ENCODE measurements at regions not wholly inside any gene's neighbourhood (a gene's known extent, or its start where the extent isn't known, plus 50 kb on each side); places are given as distances from the start of the nearest gene placed in this dataset.
"Not testable (repeated sequence)": the region's sequence is repeated elsewhere in the genome, so short reads cannot be mapped to it uniquely, and the experiment has no call there.

DNA sequence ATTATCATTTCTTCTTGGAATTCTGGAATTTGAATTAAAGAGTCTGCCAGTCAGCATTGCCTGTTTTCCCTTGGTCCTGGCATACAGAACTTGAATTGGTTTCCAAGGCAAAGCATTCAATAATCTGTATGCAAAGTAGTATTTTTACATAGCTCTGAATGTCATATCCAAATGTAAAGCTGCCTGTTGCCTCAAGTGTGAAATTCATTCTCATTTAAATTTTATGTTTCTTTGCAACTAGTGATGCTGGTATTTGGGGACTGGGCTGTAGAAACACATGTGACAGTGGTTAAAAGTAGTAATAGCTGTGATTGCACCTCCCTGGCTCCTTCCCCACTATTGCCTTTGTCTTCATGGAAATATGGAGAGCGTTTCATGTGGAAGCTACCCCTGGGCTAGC is 743.9 kb upstream of the GOLIM4 start:
- DNase-seq, result no peak

DNA sequence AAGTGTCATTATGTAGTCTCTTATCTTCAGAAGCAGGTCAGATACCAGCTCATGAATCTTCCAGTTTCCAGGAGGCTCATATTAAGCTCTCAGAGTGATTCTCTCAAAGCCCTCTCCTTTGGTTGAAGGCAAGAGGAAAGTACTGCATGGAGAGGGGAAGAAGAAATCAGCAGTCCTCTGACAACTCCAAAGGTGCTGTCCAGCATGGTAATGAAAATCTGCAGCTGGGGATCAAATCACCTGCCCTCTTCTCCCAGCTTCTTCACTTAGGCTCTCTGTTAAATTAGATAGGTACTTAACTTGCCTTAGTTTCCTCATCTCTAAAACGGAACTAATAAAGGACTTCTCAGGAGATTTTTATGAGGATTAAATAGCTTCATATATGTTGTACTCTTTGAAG is 738.8 kb upstream of the GOLIM4 start:
- no peak for DNase-seq

DNA sequence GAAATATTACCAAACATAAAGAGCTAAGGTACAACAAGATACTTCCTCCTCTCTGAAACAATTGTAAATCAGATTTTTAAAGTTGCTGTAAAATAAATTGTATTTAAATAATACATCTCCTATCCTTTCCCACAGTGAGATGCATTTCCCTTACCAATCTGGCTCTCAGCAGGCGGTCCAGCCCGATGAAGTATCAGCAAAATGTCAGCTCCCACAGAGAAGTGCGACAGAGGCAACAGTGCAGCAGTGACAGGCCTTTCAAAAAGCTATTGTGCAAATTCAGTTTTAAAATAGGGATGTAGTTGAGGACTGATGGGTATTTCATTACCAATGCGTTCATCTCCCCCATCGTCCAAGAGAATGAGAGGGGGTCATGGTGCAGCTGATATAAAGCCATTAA is 733.2 kb upstream of the GOLIM4 start:
- DNase-seq, result no peak

DNA sequence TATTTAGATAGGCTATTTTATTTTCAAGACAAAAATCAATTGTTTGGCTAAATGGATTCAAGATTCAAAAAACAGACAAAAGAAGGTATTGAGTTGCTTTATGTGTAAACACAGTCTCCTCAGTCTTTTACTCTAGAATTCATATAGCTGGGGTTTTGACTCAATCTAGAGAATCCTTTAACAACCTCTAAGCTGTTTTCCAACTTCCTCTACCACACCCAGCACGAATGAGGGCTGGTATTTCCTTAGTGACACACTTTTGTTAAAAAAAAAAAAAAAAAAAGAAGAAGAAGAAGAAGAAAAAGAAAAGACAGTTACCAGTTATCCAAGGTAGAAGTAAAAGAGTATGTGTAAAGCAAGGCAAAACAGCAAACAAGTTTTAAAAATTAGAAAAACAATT is 732.8 kb upstream of the GOLIM4 start:
- no peak for DNase-seq

DNA sequence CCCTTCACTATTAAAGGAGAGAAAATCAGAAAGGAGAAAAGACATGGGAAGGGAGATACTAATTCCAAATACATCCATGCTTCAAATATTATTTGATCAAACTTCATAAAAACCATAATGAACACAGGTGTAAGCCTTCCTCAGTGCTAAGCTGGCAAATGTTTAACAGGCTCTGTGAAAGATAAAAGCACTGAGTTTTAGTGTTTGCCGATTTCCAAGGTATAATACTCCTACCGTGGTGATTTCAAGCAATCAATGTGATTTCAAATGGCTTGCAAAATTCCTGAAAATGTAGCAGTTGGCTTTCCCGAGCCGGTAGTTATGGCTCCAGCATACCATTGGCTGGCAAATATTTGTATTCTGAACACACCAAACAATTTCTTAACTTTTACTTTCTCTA is 732.3 kb upstream of the GOLIM4 start:
- DNase-seq, result no peak

DNA sequence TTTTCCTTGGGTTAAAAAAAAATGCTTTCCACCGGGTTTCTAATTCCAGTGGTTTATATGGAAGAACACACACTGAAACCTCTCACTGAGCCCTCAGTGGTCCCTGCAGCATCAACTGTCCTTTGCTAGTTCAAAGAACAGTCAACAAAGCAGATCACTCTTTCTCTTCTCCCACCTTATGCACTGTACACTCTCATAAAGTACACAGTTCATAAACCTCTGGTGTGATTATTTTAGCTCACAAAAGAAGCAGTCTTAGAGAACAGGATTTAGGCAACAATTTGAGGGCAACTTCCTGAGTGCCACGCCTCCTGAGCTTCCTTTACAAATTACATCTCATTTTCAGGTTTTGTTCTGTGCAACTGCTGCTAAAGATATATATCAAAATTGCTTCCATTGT is 728.4 kb upstream of the GOLIM4 start:
- DNase-seq, result no peak

DNA sequence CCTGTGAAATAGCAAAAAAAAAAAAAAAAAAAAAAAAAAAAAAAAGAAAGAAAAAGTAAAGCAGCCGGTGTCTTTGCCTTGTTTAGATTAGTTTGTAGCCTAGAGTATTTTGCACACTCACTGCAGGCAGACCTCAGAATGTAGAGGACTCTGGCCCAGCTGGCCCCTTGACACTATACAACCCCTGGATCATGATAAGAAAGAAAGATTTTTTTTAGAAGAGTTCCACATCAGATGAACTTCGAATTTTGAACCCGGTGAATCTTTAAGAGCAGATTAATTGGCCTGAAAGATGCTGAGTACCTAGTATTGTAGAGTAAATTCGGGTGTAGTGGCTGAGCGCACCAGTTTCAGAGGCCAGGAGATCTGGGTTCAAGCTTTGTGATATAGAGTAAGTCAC is 727.7 kb upstream of the GOLIM4 start:
- no peak for DNase-seq

DNA sequence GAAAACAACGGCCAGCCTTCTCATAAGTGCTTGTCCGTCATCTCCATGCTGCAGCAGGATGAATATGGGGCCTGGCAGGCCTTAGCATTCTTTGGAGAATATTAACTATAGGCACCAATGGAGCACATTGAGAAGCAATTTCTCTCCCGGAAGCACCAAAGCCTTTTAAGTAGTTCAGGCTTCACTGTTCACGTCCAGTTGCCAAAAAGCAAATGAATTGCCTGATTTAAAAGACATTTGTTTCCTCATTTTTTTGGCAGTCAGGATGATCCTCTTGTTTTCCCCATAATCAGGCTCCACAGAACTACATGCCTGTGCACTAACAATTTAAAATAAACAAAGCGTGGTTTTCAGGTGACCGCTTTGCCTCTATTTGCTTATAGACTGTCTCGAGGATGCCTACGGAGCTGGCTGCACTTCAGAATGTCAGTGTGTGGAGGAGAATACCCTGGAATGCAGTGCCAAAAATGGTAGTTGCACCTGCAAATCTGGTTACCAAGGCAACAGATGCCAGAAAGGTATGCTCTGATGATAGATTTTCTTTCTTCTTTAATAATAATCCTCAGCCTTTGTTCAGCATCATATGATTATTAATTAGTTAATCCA is 725.2 kb upstream of the GOLIM4 start:
- no peak for DNase-seq

DNA sequence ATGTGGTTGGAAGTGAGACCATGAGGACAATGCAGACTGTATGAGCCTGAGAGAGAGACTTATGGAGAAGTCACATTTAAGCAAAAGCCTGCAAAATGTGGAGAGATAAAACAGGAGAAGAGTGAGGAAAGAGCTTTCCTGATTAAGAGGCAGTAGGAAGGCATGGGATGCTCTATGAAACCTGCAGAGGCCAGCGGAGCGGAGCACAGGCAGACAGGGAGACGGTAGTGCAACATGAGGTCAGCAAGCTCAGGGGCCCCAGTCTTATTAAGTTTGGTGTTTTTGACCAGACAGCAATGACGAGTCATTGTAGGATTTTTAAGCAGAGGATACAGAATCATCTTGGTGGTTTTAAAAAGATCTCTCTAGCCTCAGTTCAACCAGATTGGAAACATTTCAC is 721.5 kb upstream of the GOLIM4 start:
- DNase-seq, result no peak

DNA sequence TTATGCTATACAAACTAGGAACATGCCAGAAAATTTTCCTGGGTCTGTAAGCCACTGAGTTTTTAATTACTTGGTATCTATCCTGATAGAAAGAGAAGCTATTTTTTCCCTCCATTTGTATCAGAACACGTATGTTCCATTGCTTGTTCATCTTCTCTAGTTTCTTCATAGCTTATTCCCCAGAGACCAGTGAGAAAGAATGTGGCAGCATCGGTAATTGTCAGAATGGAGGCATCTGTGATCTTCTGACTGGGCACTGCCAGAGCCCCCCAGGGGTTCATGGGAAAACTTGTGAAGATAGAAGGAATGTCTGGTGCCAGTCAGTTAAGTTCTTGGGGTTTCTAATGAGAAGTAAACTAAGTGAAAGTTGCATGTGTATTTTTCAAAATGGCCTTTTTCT is 720.2 kb upstream of the GOLIM4 start:
- no peak for DNase-seq

DNA sequence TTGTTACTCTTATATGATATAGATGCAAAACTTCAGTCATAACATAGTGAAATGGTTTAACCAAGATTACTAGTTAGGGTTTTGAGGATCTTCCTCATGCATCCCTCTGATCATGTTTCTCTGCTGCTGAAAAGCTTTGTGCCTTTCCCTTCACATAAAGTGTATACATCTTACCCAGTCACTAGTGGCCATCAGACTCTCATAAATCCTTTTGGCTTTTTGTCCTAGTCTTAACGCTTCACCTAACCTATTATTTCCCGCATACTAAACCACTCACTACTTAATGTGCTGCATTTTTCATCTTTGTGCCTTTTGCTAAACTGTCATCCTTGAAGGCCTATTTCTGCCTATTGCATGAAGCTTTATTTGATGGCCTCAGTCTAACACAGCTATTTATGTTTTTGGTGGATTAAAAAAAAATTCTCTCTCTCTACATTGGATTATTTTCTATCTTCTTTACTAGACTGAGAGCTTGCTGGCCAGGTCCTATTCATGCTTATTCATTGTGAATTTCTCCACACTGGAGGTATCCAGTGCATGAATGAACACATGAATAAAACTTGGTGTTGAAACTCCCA is 717.6 kb upstream of the GOLIM4 start:
- no peak for DNase-seq

DNA sequence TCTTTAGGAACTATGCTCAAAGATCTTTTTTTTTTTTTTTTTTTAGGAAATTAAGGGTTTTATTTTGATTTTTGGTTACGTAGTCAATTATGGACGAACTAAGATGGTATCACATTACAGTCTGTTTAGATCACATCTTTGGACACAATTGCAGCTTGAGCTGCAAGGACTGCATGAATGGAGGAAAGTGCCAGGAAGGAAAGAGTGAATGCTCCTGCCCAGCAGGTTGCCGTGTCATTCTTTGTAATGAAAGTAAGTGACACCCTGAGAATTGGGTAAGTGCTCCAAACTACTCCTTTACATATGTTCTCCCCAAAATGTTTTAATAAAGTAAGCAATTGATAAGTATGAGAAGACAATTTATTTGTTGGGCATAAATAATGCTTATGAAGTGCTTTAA is 716.5 kb upstream of the GOLIM4 start:
- no peak for DNase-seq

DNA sequence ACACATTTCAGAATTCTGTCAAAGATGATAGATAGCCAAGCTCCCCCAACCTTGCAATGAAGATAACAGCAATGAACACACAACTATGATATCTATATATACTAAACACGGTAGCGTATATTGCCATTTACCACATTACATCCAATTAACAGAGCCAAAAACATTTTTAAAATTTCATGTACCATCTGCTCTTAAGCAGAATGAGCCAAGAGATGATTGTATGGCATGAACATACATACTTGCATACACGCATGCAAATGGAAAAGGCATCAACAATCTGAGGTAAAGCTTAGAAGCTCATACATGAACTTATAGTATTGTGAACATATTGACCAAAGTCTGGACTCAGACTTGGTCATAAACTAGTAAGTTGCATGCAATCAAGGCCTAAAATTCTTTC is 712.9 kb upstream of the GOLIM4 start:
- no peak for DNase-seq

DNA sequence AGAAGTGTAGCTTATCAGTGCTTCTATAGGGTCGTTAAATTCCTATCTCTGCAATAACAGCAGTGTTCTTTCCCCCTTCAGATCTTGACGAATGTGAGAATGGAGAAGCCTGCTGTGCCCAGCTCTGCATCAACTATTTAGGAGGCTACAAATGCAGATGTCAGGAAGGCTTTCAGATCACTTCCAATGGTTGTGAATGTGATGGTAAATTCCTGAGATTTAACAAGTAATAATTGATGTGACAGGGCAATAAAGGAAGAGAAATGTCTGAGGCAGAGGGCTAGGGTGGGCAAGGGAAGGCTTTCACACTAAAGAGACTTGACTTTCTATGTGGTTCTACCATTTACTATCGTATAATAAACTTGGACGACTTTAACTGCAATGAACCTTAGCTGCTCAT is 711.7 kb upstream of the GOLIM4 start:
- DNase-seq, result no peak

DNA sequence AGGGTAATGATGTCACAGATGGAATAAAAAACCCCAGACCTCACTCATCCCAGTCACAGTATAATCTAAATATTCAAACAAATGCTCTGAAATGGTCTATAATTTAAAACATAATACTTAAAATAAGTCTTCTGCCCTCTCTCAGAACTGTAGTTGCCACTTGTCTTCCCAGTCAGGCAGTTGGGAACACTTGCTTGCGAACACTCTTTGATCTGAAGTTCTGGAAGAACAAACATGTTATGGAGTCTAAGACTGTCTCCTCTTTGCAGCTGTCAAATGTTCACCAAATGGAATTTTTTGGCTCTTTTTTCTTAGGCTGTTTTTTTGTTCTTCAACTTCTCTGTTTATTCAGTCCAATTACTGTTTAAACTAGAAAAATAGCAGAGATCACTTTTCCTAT is 711.1 kb upstream of the GOLIM4 start:
- no peak for DNase-seq

DNA sequence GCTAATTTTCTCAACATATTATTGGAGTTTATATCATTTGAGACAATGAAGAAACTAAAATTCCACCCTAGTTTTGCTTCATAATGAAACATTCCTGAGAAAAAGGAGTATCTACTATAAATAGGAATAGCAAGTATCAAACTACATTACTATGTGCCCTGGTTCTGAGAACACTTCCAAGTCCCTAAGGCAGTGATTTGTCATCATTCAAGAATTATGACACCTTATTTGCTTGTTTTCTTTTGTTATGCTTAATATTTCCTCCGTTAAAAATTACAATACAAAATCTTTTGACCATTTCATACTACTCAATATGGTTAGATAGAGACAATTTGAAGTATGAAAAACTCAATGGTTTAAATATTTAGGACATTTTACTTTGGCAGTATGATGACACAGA is 707.8 kb upstream of the GOLIM4 start:
- DNase-seq, result no peak

DNA sequence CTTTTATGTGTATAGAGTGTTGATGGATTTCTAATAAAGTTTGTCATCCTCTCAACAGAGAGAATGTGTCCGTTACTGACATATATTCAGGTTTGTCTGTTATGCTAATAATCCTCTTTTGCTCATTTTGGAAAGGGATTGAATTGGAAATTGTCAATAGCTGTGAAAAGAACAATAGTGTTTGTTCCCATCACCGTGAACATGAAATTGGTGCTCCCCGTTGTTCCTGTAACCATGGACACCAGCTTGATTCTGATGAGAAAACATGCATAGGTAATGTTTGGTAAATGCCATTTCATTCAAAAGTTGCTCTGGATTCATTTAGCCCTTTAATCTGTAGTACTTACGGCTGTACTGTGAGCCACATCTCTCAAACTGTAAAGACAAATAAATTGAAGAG is 707.0 kb upstream of the GOLIM4 start:
- no peak for DNase-seq

DNA sequence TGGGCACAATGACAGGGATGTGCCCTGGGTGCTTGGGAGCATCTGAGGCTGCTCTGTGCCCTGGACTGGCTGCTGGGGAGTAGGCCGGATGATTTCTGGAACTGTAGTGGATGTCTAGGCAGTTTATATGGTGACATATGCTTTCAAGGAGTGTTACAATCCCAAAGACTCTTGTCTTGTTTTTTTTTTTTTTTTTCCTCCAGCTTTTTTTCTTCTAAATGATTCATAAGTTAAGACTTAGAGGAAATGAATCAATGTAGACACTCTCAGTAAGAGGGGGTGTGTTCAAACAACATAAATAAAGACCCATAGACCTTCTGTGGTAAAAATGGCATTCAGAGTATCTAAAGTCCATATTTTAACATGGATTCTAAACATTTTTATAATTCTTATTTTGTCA is 706.1 kb upstream of the GOLIM4 start:
- no peak for DNase-seq

DNA sequence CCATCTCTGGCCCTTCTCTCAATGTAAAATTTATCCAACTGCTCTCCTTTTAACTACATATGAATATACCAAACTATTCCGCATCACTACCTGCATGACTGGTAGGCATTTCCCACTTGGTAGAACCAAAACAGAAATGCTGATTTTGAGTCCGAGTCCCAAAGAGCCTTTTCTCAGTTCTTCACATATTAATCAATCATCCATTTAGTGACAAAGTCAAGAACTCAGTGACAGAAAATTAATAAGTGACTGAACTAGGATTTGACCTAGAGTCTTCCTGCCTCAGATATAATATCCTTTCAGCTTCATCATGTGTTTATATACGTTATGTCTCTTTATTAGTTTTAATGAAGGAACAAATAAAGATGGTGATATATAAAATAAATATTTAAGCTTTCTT is 700.6 kb upstream of the GOLIM4 start:
- no peak for DNase-seq

DNA sequence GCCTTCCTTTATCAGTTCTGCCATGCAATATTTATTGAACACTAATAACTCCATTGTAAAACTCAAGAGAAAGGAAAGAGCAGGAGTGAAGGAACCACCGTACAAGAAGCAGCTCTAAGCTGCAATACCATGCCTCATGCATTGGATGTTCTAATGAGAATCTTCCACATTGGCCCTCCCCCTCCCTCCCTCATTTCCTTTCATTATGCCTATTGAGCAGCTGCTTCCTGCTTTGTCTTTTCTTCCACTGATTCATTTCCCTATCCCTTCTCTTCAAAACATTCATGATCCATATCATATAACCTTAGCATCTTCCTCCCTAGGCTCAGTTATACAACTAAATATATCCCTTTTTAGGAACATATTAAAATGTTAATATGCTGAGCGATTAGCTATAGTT is 698.7 kb upstream of the GOLIM4 start:
- DNase-seq, result no peak

DNA sequence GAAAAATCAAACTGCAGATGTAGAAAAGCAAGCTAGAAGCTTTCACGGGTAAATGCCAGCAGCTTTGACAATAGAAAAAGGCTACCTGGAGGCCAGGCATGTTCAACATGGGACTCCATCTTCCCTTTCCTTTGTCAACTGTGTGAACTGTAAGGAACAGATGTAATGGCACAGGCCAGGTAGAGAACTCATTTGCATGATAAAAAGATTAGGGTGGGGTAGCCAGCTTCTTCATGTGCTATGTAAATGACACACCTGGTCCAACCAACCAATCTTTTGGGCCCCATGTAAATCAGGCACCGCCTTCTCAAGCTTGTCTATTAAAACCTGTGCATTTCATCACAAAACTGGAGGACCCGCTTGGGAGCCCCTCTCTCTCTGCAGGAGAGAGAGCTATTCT is 686.5 kb upstream of the GOLIM4 start:
- DNase-seq, result no peak

DNA sequence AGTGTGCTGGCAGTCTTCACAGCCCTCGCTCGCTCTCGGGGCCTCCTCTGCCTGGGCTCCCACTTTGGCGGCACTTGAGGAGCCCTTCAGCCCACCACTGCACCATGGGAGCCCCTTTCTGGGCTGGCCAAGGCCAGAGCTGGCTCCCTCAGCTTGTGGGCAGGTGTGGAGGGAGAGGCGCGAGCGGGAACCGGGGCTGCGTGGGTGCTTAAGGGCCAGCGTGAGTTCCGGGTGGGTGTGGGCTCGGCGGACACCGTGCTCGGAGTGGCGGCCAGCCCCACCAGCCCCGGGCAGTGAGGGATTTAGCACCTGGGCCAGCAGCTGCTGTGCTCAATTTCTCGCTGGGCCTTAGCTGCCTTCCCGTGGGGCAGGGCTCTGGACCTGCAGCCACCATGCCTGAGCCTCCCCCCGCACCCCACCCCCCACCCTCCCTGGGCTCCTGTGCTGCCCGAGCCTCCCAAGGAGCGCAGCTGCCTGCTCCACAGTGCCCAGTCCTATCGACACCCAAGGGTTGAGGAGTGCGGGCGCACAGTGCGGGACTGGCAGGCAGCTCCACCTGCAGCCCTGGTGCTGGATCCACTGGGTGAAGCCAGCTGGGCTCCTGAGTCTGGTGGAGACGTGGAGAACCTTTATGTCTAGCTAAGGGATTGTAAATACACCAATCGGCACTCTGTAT is 684.4 kb upstream of the GOLIM4 start:
- DNase-seq, result not testable (repeated sequence)

DNA sequence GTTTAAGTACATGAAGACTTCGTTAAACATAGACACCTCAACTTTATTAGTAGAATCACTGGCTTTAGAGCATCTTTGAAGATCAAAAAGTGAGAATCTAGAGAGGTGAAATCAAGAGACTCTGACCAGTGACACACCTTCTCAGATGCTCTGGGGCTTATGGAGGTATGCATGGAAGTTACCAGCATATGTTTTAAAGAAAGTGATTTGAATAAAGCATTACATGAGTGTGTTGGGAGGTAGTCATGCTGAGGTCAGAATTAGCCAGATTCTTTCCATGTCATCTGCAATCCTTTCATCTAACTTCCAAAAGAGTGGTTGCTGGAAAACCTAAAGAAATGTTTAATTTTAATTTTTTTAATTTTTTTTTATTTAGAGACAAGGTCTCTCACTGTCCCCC is 658.0 kb upstream of the GOLIM4 start:
- no peak for DNase-seq

DNA sequence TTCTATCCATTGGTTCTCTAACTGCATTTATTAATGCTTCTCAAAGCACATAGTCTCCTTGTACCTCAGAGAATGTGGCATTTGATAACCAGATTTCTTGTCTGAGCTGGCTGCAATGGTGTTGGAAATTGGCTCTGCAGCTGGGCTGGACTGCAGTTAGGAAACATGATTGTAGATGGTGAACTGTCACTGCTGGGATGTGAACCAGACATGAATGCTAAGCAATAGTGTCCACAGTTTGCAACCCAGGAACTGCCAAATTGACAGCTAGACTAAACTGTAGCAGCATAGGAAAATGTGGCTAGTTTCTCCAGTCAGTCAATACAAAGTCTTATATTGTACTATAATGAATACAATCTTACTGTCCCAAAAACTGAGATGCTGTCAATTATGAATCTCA is 656.6 kb upstream of the GOLIM4 start:
- no peak for DNase-seq

DNA sequence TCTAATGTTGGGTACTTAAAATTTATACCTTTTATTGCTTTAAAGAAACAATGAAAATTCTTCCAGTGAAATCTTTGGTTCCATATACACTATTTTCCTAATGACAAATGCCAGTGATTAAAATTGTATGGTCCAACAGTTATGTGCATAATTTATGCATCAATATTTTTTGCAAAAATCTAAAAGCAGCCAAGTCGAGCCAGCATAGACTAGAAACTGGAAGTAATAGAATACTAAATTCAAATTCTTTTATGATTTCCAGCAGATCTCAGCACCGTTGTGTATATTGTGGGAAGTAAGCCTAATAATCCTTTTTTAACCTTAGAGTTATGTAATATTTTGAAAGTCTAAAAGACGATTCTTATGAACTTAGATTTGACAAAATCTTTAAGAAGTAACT is 652.0 kb upstream of the GOLIM4 start:
- no peak for DNase-seq
